ENCODE measurements at regions not wholly inside any gene's neighbourhood (a gene's known extent, or its start where the extent isn't known, plus 50 kb on each side); places are given as distances from the start of the nearest gene placed in this dataset.

DNA sequence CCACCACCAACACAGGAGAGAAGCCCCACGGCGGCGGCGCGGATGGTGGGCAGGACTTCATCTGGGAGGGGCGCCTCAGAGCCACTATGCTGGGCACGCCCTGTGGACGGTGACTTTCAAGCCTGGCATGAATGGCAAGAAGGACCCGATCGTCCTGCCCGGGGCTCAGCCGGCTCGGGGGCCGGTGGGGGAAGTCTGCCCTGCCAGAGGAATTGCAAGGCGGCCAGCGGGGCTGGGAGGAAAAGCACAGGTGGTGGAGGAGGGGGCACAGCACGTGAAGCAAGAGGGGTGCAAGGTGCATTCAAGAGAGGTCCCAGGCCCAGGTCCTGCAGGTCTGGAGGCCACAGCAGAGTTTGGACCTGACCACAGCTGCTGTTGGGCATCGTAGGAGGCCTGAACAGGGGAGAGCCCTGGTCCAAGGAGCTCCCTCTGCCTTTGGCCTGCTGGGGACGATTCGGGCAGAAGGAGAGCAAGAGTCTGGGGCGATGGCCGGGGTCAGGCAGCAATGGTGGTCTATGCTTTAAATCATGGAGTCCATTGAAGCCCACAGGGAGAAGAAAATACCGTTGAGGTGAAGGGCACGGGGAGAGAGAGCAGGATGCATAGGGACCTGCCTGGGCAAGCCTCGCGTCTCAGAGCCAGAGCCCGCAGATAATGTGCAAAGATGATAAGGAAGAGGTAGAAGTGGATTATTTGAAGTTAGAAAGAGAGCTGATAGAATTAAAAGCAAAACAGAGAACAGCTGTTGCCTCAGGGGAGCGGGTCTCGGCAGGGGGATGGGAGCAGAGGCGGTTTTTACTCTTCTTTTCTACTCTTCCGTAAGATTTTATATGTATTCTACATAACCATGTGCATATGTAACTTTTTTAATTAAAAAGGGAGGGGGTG, 82.6 kb upstream of the SHISAL1 start:
- no peak overlapping the region for H3K4me3 ChIP-seq (ENCODE audit: severe bottlenecking)
- no peak for ATAC-seq (ENCODE audit: low read depth)
- no peaks in the 10 kb centered on the region for H3K27me3 ChIP-seq (ENCODE audit: insufficient read depth, poor library complexity, severe bottlenecking)
- TF ChIP-seq, protein P1, sequence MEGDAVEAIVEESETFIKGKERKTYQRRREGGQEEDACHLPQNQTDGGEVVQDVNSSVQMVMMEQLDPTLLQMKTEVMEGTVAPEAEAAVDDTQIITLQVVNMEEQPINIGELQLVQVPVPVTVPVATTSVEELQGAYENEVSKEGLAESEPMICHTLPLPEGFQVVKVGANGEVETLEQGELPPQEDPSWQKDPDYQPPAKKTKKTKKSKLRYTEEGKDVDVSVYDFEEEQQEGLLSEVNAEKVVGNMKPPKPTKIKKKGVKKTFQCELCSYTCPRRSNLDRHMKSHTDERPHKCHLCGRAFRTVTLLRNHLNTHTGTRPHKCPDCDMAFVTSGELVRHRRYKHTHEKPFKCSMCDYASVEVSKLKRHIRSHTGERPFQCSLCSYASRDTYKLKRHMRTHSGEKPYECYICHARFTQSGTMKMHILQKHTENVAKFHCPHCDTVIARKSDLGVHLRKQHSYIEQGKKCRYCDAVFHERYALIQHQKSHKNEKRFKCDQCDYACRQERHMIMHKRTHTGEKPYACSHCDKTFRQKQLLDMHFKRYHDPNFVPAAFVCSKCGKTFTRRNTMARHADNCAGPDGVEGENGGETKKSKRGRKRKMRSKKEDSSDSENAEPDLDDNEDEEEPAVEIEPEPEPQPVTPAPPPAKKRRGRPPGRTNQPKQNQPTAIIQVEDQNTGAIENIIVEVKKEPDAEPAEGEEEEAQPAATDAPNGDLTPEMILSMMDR (IDR thresholded peaks at IDR 0.05; ENCODE audit: poor library complexity, severe bottlenecking), result no peak
- H3K27ac ChIP-seq (ENCODE audit: poor library complexity, severe bottlenecking), result no peak overlapping the region
- peak; percentile 41 for DNase-seq (ENCODE audit: low spot score)
- H3K9me3 ChIP-seq (ENCODE audit: severe bottlenecking), result no peaks in the 10 kb centered on the region
- H3K4me1 ChIP-seq (ENCODE audit: insufficient read depth, poor library complexity, severe bottlenecking), result peaks cover 9% of the 10 kb centered on the region
- H3K36me3 ChIP-seq (ENCODE audit: low read depth), result no peaks in the 10 kb centered on the region

DNA sequence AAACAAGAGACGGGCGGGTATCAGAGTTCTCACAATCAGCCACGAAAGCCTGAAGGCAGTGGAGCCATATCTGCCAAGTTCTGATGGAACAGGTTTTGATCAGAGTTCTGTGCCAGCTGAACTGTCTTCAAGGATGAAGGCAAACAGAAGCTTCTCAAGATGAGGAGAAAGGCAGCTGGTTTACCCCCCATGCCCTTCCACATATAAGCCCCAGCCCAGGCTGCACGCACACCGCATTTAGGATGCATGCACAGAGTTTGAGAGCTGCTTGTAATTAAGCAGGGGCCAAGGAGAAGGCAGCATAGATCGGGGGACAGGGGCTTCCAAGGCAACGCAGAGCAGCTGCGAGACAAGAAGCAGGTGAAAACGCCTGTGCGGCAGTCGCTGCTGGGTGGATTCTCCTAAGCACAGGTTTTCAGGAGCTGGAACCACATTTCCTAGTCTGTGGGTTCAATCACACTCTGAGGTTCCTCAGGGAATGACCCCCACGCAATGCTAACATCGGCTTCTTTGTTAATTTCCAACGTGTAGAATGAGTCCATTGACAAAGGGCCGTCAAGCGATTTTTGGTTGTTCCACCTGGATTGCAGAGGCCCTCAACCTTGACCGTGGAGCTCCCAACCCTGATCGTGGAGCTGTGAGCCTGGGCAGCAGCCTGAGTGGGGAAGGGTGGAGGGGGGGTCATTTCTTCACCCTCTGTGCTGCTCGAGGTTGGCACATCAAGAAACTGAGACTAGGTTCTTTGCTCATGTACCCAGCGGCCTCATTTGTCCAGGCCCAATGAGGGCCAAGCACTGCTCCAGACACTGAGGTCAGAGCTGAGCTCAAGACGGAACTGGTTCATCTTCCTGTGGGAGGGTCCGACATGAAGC, 81.7 kb upstream of the SHISAL1 start:
- TF ChIP-seq, protein P1 (IDR thresholded peaks at IDR 0.05; ENCODE audit: poor library complexity, severe bottlenecking), result no peak
- no peak overlapping the region for H3K4me3 ChIP-seq (ENCODE audit: severe bottlenecking)
- ATAC-seq (ENCODE audit: low read depth) (no peak), DNase-seq (ENCODE audit: low spot score) (no peak)
- no peaks in the 10 kb centered on the region for H3K36me3 ChIP-seq (ENCODE audit: low read depth)
- H3K9me3 ChIP-seq (ENCODE audit: severe bottlenecking), result no peaks in the 10 kb centered on the region
- peaks cover 9% of the 10 kb centered on the region for H3K4me1 ChIP-seq (ENCODE audit: insufficient read depth, poor library complexity, severe bottlenecking)
- H3K27me3 ChIP-seq (ENCODE audit: insufficient read depth, poor library complexity, severe bottlenecking), result no peaks in the 10 kb centered on the region
- no peak overlapping the region for H3K27ac ChIP-seq (ENCODE audit: poor library complexity, severe bottlenecking)

DNA sequence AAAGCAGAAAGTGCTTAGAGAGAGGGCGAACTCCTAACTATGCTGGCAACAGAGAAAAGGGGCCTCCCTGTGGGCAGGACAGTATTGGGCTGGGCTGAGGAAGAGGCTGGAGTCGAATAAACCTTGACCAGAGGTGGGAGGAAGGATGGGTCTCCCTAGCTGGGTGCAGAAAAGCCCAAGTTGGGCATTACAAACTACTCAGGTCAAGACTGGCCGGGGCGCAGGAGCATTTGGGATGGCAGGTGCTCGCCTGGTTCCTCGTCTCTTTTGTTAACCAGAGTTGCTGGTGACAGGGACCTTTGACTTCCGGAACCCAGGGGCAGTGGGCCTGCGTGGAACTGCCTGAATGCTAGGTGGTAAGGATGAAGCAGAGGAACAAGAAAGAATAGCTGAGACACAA, 80.3 kb upstream of the SHISAL1 start:
- peaks cover 9% of the 10 kb centered on the region for H3K4me1 ChIP-seq (ENCODE audit: insufficient read depth, poor library complexity, severe bottlenecking)
- ATAC-seq (ENCODE audit: low read depth), result peak; percentile 10; the same call in 1 of the 3 replicates
- no peaks in the 10 kb centered on the region for H3K27me3 ChIP-seq (ENCODE audit: insufficient read depth, poor library complexity, severe bottlenecking)
- TF ChIP-seq, protein P1 (IDR thresholded peaks at IDR 0.05; ENCODE audit: poor library complexity, severe bottlenecking), result no peak
- no peaks in the 10 kb centered on the region for H3K9me3 ChIP-seq (ENCODE audit: severe bottlenecking)
- DNase-seq (ENCODE audit: low spot score), result peak; percentile 26
- H3K36me3 ChIP-seq (ENCODE audit: low read depth), result no peaks in the 10 kb centered on the region
- H3K27ac ChIP-seq (ENCODE audit: poor library complexity, severe bottlenecking), result no peak overlapping the region
- H3K4me3 ChIP-seq (ENCODE audit: severe bottlenecking), result no peak overlapping the region

DNA sequence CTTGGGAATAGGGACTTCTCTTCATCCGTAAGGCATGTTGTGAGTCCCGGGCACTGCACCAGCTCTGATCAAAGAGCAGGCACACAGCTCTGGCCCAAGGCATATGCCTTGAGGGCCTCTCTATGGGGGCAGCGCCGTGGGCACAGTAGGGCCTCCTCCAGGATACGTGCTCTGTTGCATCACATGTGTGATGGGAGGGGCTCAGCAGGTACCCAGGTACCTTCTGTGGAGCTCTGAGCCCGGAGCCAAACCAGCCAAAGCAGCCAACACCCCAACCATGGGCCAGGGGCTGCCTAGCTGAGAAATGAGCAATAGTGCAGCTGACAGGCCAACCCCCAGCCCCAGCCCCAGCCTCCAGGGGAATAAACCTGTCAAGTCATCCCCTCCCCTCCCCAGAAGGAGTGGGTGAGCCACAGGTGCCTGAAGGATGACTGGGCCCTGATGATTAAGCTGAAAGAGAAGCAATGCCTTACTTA, 79.7 kb upstream of the SHISAL1 start:
- DNase-seq (ENCODE audit: low spot score) (peak; percentile 67), ATAC-seq (ENCODE audit: low read depth) (peak; percentile 88)
- TF ChIP-seq, protein P1 (IDR thresholded peaks at IDR 0.05; ENCODE audit: poor library complexity, severe bottlenecking), result no peak
- H3K36me3 ChIP-seq (ENCODE audit: low read depth), result no peaks in the 10 kb centered on the region
- H3K27me3 ChIP-seq (ENCODE audit: insufficient read depth, poor library complexity, severe bottlenecking), result no peaks in the 10 kb centered on the region
- no peaks in the 10 kb centered on the region for H3K9me3 ChIP-seq (ENCODE audit: severe bottlenecking)
- H3K27ac ChIP-seq (ENCODE audit: poor library complexity, severe bottlenecking), result no peak overlapping the region
- no peak overlapping the region for H3K4me3 ChIP-seq (ENCODE audit: severe bottlenecking)
- peaks cover 9% of the 10 kb centered on the region for H3K4me1 ChIP-seq (ENCODE audit: insufficient read depth, poor library complexity, severe bottlenecking)

Data from RWPE2 (cell line).